Activated naive CD4-positive, alpha-beta T cell treated with anti-CD3 and anti-CD28 coated beads, Interleukin-2, amount 50 U/mL, for 72 hours (primary cell): ENCODE measurements at regions not wholly inside any gene's neighbourhood (a gene's known extent, or its start where the extent isn't known, plus 50 kb on each side); places are given as distances from the start of the nearest gene placed in this dataset.

ENCODE experiments used
- ATAC-seq, 2 donors: fragments of 150-1000 bp; cut with Tn5 transposase; 2 replicates each; pipeline ENCODE4 v1.10.0; 2021; ENCODE audit warnings: mild to moderate bottlenecking in 2 of 2, moderate library complexity in 2 of 2
- DNase-seq, 2 donors: peaks; one replicate each; pipeline ENCODE4 v3.0.0; 2021 to 2022; ENCODE audit warnings: low spot score in 2 of 2
- H3K27ac Mint-ChIP-seq, 2 donors: one replicate each; pipeline ENCODE4 v1.8.0; 2022; ENCODE audit warnings: mild to moderate bottlenecking in 2 of 2, mixed read lengths in 2 of 2
- H3K36me3 Mint-ChIP-seq, 2 donors: one replicate each; pipeline ENCODE4 v1.8.0; 2022; ENCODE audit warnings: mixed read lengths in 2 of 2
- H3K9me3 Mint-ChIP-seq, 2 donors: one replicate each; pipeline ENCODE4 v1.8.0; 2022; ENCODE audit warnings: mixed read lengths in 2 of 2

- no peak overlapping the region for H3K27ac Mint-ChIP-seq
- DNase-seq = no peak
- H3K36me3 Mint-ChIP-seq = no peaks in the 10 kb centered on the region
- H3K9me3 Mint-ChIP-seq = no peaks in the 10 kb centered on the region
- no peak for ATAC-seq
Observed at GRCh38 chr14:94717808-94718207, 52.1 kb downstream of the GSC start.

GRCh38 chr14:94716976-94717375 is 52.9 kb downstream of the GSC start:
- no peak overlapping the region for H3K27ac Mint-ChIP-seq
- no peaks in the 10 kb centered on the region for H3K9me3 Mint-ChIP-seq
- ATAC-seq (no peak), DNase-seq (no peak)
- no peaks in the 10 kb centered on the region for H3K36me3 Mint-ChIP-seq

GRCh38 chr14:94713115-94713514 is 56.8 kb downstream of the GSC start:
- no peaks in the 10 kb centered on the region for H3K9me3 Mint-ChIP-seq
- no peaks in the 10 kb centered on the region for H3K36me3 Mint-ChIP-seq
- DNase-seq (no peak), ATAC-seq (no peak)
- H3K27ac Mint-ChIP-seq = no peak overlapping the region

GRCh38 chr14:94710731-94711130 is 59.2 kb downstream of the GSC start:
- DNase-seq (no peak), ATAC-seq (no peak)
- Mint-ChIP-seq H3K9me3 (no peaks in the 10 kb centered on the region), H3K27ac (no peak overlapping the region), H3K36me3 (no peaks in the 10 kb centered on the region)

- Mint-ChIP-seq H3K9me3 (no peaks in the 10 kb centered on the region), H3K36me3 (no peaks in the 10 kb centered on the region), H3K27ac (no peak overlapping the region)
- ATAC-seq (no peak), DNase-seq (no peak)
Observed at GRCh38 chr14:94707494-94707893, 62.4 kb downstream of the GSC start.

- no peaks in the 10 kb centered on the region for H3K36me3 Mint-ChIP-seq
- no peaks in the 10 kb centered on the region for H3K9me3 Mint-ChIP-seq
- DNase-seq (no peak), ATAC-seq (no peak)
- no peak overlapping the region for H3K27ac Mint-ChIP-seq
Observed at GRCh38 chr14:94706133-94706532, 63.8 kb downstream of the GSC start.

GRCh38 chr14:94702629-94703028 is 67.3 kb downstream of the GSC start:
- H3K9me3 Mint-ChIP-seq = no peaks in the 10 kb centered on the region
- DNase-seq (no peak), ATAC-seq (no peak)
- H3K27ac Mint-ChIP-seq = no peak overlapping the region
- H3K36me3 Mint-ChIP-seq = no peaks in the 10 kb centered on the region

GRCh38 chr14:94701861-94702370 is 68.0 kb downstream of the GSC start:
- H3K36me3 Mint-ChIP-seq = no peaks in the 10 kb centered on the region
- H3K9me3 Mint-ChIP-seq = no peaks in the 10 kb centered on the region
- ATAC-seq (no peak), DNase-seq (no peak)
- H3K27ac Mint-ChIP-seq = no peak overlapping the region

GRCh38 chr14:94700336-94700735 is 69.6 kb downstream of the GSC start:
- DNase-seq (no peak), ATAC-seq (no peak)
- H3K27ac Mint-ChIP-seq = peak overlapping the region in 1 of 2 donors; percentile 50
- H3K9me3 Mint-ChIP-seq = no peaks in the 10 kb centered on the region
- no peaks in the 10 kb centered on the region for H3K36me3 Mint-ChIP-seq

- no peak for DNase-seq
- no peaks in the 10 kb centered on the region for H3K9me3 Mint-ChIP-seq
- H3K27ac Mint-ChIP-seq = no peak overlapping the region
- ATAC-seq = no peak
- H3K36me3 Mint-ChIP-seq = no peaks in the 10 kb centered on the region
Observed at GRCh38 chr14:94699831-94700230, 70.1 kb downstream of the GSC start.

- no peak overlapping the region for H3K27ac Mint-ChIP-seq
- no peaks in the 10 kb centered on the region for H3K36me3 Mint-ChIP-seq
- no peaks in the 10 kb centered on the region for H3K9me3 Mint-ChIP-seq
- DNase-seq = no peak
- ATAC-seq = no peak
Observed at GRCh38 chr14:94697773-94698556, 71.9 kb downstream of the GSC start.

- DNase-seq = no peak
- Mint-ChIP-seq H3K9me3 (no peaks in the 10 kb centered on the region), H3K27ac (peak overlapping the region in 1 of 2 donors; percentile 81), H3K36me3 (no peaks in the 10 kb centered on the region)
- no peak for ATAC-seq
Observed at GRCh38 chr14:94696518-94696917, 73.4 kb downstream of the GSC start.

GRCh38 chr14:94695231-94695630 is 74.7 kb downstream of the GSC start:
- Mint-ChIP-seq H3K27ac (no peak overlapping the region), H3K36me3 (no peaks in the 10 kb centered on the region), H3K9me3 (no peaks in the 10 kb centered on the region)
- ATAC-seq (no peak), DNase-seq (no peak)

- ATAC-seq = no peak
- DNase-seq = no peak
- H3K9me3 Mint-ChIP-seq = no peaks in the 10 kb centered on the region
- H3K36me3 Mint-ChIP-seq = no peaks in the 10 kb centered on the region
- H3K27ac Mint-ChIP-seq = no peak overlapping the region
Observed at GRCh38 chr14:94691660-94692034, 78.3 kb downstream of the GSC start.

- H3K9me3 Mint-ChIP-seq = no peaks in the 10 kb centered on the region
- no peak overlapping the region for H3K27ac Mint-ChIP-seq
- H3K36me3 Mint-ChIP-seq = no peaks in the 10 kb centered on the region
- DNase-seq (no peak), ATAC-seq (no peak)
Observed at GRCh38 chr14:94690896-94691659, 78.8 kb downstream of the GSC start.

- Mint-ChIP-seq H3K27ac (no peak overlapping the region), H3K36me3 (no peaks in the 10 kb centered on the region), H3K9me3 (no peaks in the 10 kb centered on the region)
- DNase-seq = no peak
- no peak for ATAC-seq
Observed at GRCh38 chr14:94690486-94690885, 78.3 kb downstream of the SERPINA3 start.

- DNase-seq = no peak
- no peak for ATAC-seq
- H3K27ac Mint-ChIP-seq = no peak overlapping the region
- no peaks in the 10 kb centered on the region for H3K9me3 Mint-ChIP-seq
- no peaks in the 10 kb centered on the region for H3K36me3 Mint-ChIP-seq
Observed at GRCh38 chr14:94689985-94690400, 77.8 kb downstream of the SERPINA3 start.
